Glutamatergic neuron (in vitro differentiated cells): ENCODE measurements at regions not wholly inside any gene's neighbourhood (a gene's known extent, or its start where the extent isn't known, plus 50 kb on each side); places are given as distances from the start of the nearest gene placed in this dataset.

ENCODE experiments used
- DNase-seq: peaks from one replicate; pipeline ENCODE4 v3.0.0; 2022
- H3K27ac Mint-ChIP-seq: one replicate; pipeline ENCODE4 v1.8.0; 2020; ENCODE audit warnings: mild to moderate bottlenecking, mixed read lengths, inconsistent platforms; ENCODE audit not compliant: unreplicated experiment
- H3K27me3 Mint-ChIP-seq: one replicate; pipeline ENCODE4 v1.8.0; 2020; ENCODE audit warnings: mild to moderate bottlenecking, moderate library complexity, mixed read lengths, inconsistent platforms; ENCODE audit not compliant: unreplicated experiment
- H3K36me3 Mint-ChIP-seq: one replicate; pipeline ENCODE4 v1.8.0; 2020; ENCODE audit warnings: mild to moderate bottlenecking, mixed read lengths, inconsistent platforms; ENCODE audit not compliant: unreplicated experiment
- H3K4me1 Mint-ChIP-seq: one replicate; pipeline ENCODE4 v1.8.0; 2020; ENCODE audit warnings: mild to moderate bottlenecking, low read depth, mixed read lengths, inconsistent platforms; ENCODE audit not compliant: unreplicated experiment
- H3K4me3 Mint-ChIP-seq: one replicate; pipeline ENCODE4 v1.8.0; 2020; ENCODE audit warnings: mild to moderate bottlenecking, mixed read lengths, inconsistent platforms; ENCODE audit not compliant: unreplicated experiment
- H3K9me3 Mint-ChIP-seq: one replicate; pipeline ENCODE4 v1.8.0; 2020; ENCODE audit warnings: mild to moderate bottlenecking, moderate library complexity, mixed read lengths, inconsistent platforms; ENCODE audit not compliant: unreplicated experiment
- CTCF ChIP-seq: fragments of 200-600 bp; sonication (generic); IDR thresholded peaks from one replicate; pipeline ENCODE4 v1.5.0; 2021; ENCODE audit not compliant: partially characterized antibody, unreplicated experiment

- no peak for DNase-seq
- H3K27ac Mint-ChIP-seq = no peak overlapping the region
- H3K4me3 Mint-ChIP-seq = no peak overlapping the region
- no peaks in the 10 kb centered on the region for H3K9me3 Mint-ChIP-seq
- no peaks in the 10 kb centered on the region for H3K4me1 Mint-ChIP-seq
- H3K36me3 Mint-ChIP-seq = no peaks in the 10 kb centered on the region
- no peaks in the 10 kb centered on the region for H3K27me3 Mint-ChIP-seq
- TF ChIP-seq CTCF = no peak
Measured at GRCh38 chr15:36392676-36393266, 186.7 kb upstream of the CDIN1 start.

GRCh38 chr15:36398212-36398611, 181.2 kb upstream of the CDIN1 start:
- H3K27ac Mint-ChIP-seq = no peak overlapping the region
- H3K9me3 Mint-ChIP-seq = no peaks in the 10 kb centered on the region

GRCh38 chr15:36399276-36399675, 180.2 kb upstream of the CDIN1 start:
- no peak overlapping the region for H3K4me3 Mint-ChIP-seq
- no peaks in the 10 kb centered on the region for H3K36me3 Mint-ChIP-seq
- peaks cover 1% of the 10 kb centered on the region for H3K27me3 Mint-ChIP-seq
- DNase-seq = no peak
- H3K27ac Mint-ChIP-seq = no peak overlapping the region
- TF ChIP-seq CTCF = no peak
- H3K9me3 Mint-ChIP-seq = no peaks in the 10 kb centered on the region
- no peaks in the 10 kb centered on the region for H3K4me1 Mint-ChIP-seq

More at GRCh38 chr15:36398212-36398611, 181.2 kb upstream of the CDIN1 start:
- DNase-seq = no peak
- no peaks in the 10 kb centered on the region for H3K36me3 Mint-ChIP-seq
- no peak overlapping the region for H3K4me3 Mint-ChIP-seq
- H3K27me3 Mint-ChIP-seq = peaks cover 1% of the 10 kb centered on the region
- H3K4me1 Mint-ChIP-seq = no peaks in the 10 kb centered on the region
- TF ChIP-seq CTCF = no peak

GRCh38 chr15:36400936-36401585, 178.4 kb upstream of the CDIN1 start:
- Mint-ChIP-seq H3K4me1 (no peaks in the 10 kb centered on the region), H3K27me3 (peaks cover 1% of the 10 kb centered on the region), H3K27ac (no peak overlapping the region), H3K36me3 (no peaks in the 10 kb centered on the region), H3K4me3 (no peak overlapping the region), H3K9me3 (no peaks in the 10 kb centered on the region)
- TF ChIP-seq CTCF = no peak
- DNase-seq = no peak

- TF ChIP-seq CTCF = no peak
- H3K9me3 Mint-ChIP-seq = no peaks in the 10 kb centered on the region
- peaks cover 1% of the 10 kb centered on the region for H3K27me3 Mint-ChIP-seq
- no peaks in the 10 kb centered on the region for H3K36me3 Mint-ChIP-seq
- H3K4me1 Mint-ChIP-seq = no peaks in the 10 kb centered on the region
- no peak overlapping the region for H3K4me3 Mint-ChIP-seq
- DNase-seq = no peak
- no peak overlapping the region for H3K27ac Mint-ChIP-seq
Measured at GRCh38 chr15:36401586-36401966, 177.8 kb upstream of the CDIN1 start.
